T-helper 1 cell (primary cell): ENCODE measurements at regions not wholly inside any gene's neighbourhood (a gene's known extent, or its start where the extent isn't known, plus 50 kb on each side); places are given as distances from the start of the nearest gene placed in this dataset.
"Not testable (repeated sequence)": the region's sequence is repeated elsewhere in the genome, so short reads cannot be mapped to it uniquely, and the experiment has no call there.

Source experiments
- DNase-seq, 5 donors: peaks; one replicate each; pipeline ENCODE4 v3.0.0-alpha.2; 2012 to 2020

GRCh38 chrX:16320765-16321355 is 153.6 kb downstream of the MAGEB17 start:
- DNase-seq: no peak

GRCh38 chrX:16333453-16333852 is 166.2 kb downstream of the MAGEB17 start:
- DNase-seq: no peak

- no peak for DNase-seq
Measured at GRCh38 chrX:16335181-16335580, 167.9 kb downstream of the MAGEB17 start.

- DNase-seq: no peak
Measured at GRCh38 chrX:16347968-16348670, 180.8 kb downstream of the MAGEB17 start.

- no peak for DNase-seq
Measured at GRCh38 chrX:16357902-16358301, 190.6 kb downstream of the MAGEB17 start.

- DNase-seq: not testable (repeated sequence)
Measured at GRCh38 chrX:16360056-16360455, 192.8 kb downstream of the MAGEB17 start.

- DNase-seq: no peak
Measured at GRCh38 chrX:16368696-16369095, 201.4 kb downstream of the MAGEB17 start.

GRCh38 chrX:16376056-16376455 is 208.8 kb downstream of the MAGEB17 start:
- DNase-seq: no peak

GRCh38 chrX:16386126-16386525 is 218.8 kb downstream of the MAGEB17 start:
- DNase-seq: no peak

GRCh38 chrX:16392597-16392996 is 225.3 kb downstream of the MAGEB17 start:
- DNase-seq: no peak

DNA sequence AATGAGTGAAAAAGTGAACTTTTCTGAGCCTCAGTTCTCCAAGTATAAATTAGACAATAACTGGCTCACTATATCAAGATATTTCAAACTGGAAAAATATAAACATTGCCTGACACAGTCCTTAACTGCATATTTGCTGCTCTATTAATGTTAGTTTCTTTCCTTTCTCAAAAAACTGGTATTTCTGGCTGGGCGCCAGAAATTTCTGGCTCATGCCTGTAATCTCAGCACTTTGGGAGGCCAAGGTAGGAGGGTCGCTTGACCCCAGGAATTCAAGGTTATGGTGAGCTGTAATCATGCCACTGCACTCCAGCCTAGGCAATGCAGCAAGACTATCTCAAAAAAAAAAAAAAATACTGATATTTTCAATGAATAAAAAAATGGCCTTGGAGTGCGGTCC is 227.0 kb downstream of the MAGEB17 start:
- no peak for DNase-seq

- no peak for DNase-seq
Measured at GRCh38 chrX:16403808-16404207, 236.5 kb downstream of the MAGEB17 start.

GRCh38 chrX:16416588-16416987 is 233.4 kb upstream of the S100G start:
- no peak for DNase-seq

GRCh38 chrX:16418650-16419049 is 231.3 kb upstream of the S100G start:
- DNase-seq: no peak

GRCh38 chrX:16427668-16428067 is 222.3 kb upstream of the S100G start:
- DNase-seq: no peak

- no peak for DNase-seq
Measured at GRCh38 chrX:16429406-16429805, 220.6 kb upstream of the S100G start.

DNA sequence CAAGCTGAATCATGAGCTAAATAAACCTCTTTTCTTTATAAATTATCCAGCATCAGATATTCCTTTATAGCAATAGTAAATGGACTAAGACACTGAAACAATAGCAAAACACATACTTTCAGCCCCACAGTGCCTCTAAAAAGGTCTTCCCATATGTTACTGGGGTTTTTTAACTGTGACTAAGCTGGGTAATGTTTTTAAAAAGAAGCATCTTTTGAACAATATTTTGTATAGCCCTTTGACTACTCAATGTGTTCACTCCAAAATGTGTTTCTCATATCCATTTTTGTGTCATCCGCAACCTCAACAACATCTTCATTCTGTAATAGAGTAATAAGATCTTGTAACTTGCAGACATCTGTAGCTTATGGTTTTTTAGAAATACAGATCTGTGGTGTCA is 218.7 kb upstream of the S100G start:
- DNase-seq: no peak

- peak in 1 of 5 donors; percentile 1 for DNase-seq
Measured at GRCh38 chrX:16433021-16433420, 216.9 kb upstream of the S100G start.

- no peak for DNase-seq
Measured at GRCh38 chrX:16435399-16435986, 214.5 kb upstream of the S100G start.

DNA sequence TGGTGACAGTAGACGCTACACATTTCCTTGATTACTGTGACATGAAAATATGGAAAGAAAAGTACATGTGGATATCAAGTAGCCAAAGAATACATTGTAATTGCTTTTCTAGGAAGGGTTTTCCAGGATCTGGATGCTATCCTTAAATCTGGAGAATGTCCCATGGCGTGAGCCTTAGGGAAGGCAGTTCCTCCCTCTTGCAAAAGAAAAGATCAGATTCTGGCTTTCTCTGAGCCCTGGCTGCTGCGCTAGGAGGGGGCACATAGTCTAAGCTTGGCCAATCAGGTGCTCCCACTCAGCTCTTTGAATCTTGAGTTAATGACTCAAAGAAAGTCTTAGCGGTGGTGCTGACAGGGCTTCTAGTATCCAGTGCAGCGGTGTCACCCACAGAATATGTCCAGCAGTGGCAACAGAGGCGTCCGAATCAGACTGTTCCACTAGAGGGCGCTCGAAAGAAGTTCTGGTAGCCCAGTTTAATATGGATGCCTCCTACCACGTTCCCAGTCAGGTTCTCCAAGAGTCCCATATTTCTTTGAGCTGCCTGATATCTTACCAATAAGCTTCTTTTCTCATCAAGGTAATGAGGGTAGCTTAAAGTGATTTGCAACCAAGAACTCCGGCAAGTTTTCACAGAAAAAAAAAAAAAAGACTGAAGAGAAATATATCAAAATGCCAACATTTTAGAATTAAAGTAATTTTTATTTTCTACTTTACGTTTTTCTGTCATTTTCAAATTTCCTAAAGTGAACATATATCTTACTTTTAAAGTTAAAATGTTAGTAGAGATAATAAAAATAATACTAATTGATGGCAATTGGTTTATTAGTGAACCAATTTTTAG is 213.4 kb upstream of the S100G start:
- DNase-seq: peak in 4 of 5 donors; percentile 20 to 46 (median 30)

DNA sequence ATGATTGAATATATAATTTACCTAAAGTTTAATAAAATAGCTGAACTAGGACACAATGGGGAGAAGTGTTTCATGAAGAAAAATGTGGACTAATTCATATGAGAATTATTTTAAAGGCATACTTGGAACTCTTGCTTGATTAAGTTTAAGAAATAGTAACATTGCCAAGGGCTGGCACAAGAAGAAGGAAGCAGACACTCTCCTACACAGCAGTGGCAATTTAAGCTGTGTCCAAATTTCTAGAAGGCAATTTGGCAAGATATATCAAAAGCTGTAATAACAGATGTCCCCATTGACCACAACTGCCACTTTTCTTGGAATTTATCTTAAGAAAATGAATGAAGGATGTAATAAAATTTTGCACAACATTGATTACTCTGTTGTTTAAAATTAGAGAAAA is 209.5 kb upstream of the S100G start:
- no peak for DNase-seq

DNA sequence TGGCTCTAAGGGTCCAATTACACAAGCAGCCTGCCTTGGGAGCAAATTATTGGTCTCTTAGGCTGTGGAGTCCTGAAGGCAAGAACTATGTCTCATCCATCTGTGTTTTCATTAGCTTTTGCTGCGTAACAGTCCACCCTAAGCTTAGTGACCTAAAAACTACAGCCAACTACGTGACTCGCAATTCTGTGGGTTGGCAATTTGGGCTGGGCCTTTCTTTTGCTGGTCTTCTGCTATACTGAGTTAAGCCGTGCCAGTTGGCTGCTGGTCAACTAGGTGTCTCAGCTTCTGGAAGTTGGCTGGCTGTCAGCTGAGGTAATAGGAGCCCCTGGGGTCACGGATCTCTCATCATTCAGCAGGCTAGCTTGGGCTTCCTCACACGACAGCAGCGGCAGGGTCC is 205.6 kb upstream of the S100G start:
- DNase-seq: no peak

DNA sequence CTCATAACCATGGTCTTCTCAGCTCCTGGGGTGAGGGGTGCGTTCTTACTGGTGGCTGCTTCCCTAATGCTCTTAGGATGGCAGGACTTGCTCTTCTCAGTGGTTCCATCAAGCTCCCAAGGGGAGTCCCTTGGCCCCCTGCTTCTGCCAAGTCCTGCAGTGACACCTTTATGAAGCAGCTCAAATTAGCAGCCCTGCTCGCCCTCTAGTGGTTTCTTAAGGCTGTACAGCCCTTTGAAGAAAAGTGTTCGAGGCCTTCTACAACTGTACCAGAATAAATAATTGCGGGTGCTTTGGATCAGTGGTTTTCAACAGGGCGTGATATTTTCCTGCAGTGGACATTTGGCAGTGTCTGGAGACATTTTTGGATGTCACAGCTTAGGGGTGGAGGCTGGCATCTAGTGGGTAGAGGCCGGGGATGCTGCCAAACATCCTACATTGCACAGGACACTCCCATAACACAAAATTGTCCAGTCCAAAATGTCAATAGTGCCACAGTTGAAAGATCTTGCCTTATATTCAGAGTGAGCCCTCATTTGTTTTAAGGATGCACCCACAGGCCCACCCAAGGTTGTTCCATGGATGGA is 204.7 kb upstream of the S100G start:
- DNase-seq: peak in 4 of 5 donors; percentile 2 to 31 (median 16)
